ENCODE measurements at regions not wholly inside any gene's neighbourhood (a gene's known extent, or its start where the extent isn't known, plus 50 kb on each side); places are given as distances from the start of the nearest gene placed in this dataset.
"Not testable (repeated sequence)": the region's sequence is repeated elsewhere in the genome, so short reads cannot be mapped to it uniquely, and the experiment has no call there.

- not testable (repeated sequence) for DNase-seq (ENCODE audit: low read depth)
These were observed 79.7 kb upstream of the LMO2 start for GRCh38 chr11:33971530-33971929.

- DNase-seq (ENCODE audit: low read depth): no peak
These were observed 79.1 kb upstream of the LMO2 start for GRCh38 chr11:33970984-33971466.

- DNase-seq (ENCODE audit: low read depth): no peak
These were observed 75.6 kb upstream of the LMO2 start for GRCh38 chr11:33967451-33967850.

GRCh38 chr11:33965032-33965431, 73.2 kb upstream of the LMO2 start:
- DNase-seq (ENCODE audit: low read depth): no peak

- no peak for DNase-seq (ENCODE audit: low read depth)
These were observed 68.1 kb upstream of the LMO2 start for GRCh38 chr11:33959855-33960400.

- no peak for DNase-seq (ENCODE audit: low read depth)
These were observed 65.5 kb upstream of the LMO2 start for GRCh38 chr11:33957304-33957917.

- no peak for DNase-seq (ENCODE audit: low read depth)
These were observed 64.7 kb upstream of the LMO2 start for GRCh38 chr11:33956611-33957010.

- no peak for DNase-seq (ENCODE audit: low read depth)
These were observed 61.4 kb upstream of the LMO2 start for GRCh38 chr11:33953289-33953688.

GRCh38 chr11:33952805-33953204, 60.9 kb upstream of the LMO2 start:
- DNase-seq (ENCODE audit: low read depth): no peak

- DNase-seq (ENCODE audit: low read depth): no peak
These were observed 57.5 kb upstream of the LMO2 start for GRCh38 chr11:33949252-33949913.

- no peak for DNase-seq (ENCODE audit: low read depth)
These were observed 56.6 kb upstream of the LMO2 start for GRCh38 chr11:33948494-33948893.

GRCh38 chr11:33947918-33948317, 56.0 kb upstream of the LMO2 start:
- DNase-seq (ENCODE audit: low read depth): not testable (repeated sequence)

- no peak for DNase-seq (ENCODE audit: low read depth)
These were observed 55.1 kb upstream of the LMO2 start for GRCh38 chr11:33946930-33947329.

- no peak for DNase-seq (ENCODE audit: low read depth)
These were observed 53.8 kb upstream of the LMO2 start for GRCh38 chr11:33945481-33946268.

- DNase-seq (ENCODE audit: low read depth): no peak
These were observed 53.0 kb upstream of the LMO2 start for GRCh38 chr11:33944693-33945424.

- no peak for DNase-seq (ENCODE audit: low read depth)
These were observed 52.4 kb upstream of the LMO2 start for GRCh38 chr11:33944345-33944692.

- no peak for DNase-seq (ENCODE audit: low read depth)
These were observed 51.1 kb upstream of the LMO2 start for GRCh38 chr11:33942954-33943353.

GRCh38 chr11:33941637-33942160, 49.8 kb upstream of the LMO2 start:
- no peak for DNase-seq (ENCODE audit: low read depth)

All from stimulated activated CD8-positive, alpha-beta memory T cell treated with anti-CD3 and anti-CD28 coated beads, Interleukin-7, amount 100 ng/mL, for 24 hours (primary cell).